Left lung (tissue), 4 donors: ENCODE measurements at regions not wholly inside any gene's neighbourhood (a gene's known extent, or its start where the extent isn't known, plus 50 kb on each side); places are given as distances from the start of the nearest gene placed in this dataset.

Experiments
- ATAC-seq: fragments of 200-7000 bp; cut with Tn5 transposase; one replicate; pipeline ENCODE4 v1.9.1; 2020; ENCODE audit warnings: moderate library complexity
- DNase-seq, 4 donors: peaks; one replicate each; pipeline ENCODE4 v3.0.0-alpha.2; 2013 to 2020
- H3K27ac ChIP-seq, 2 donors: fragments of 200-600 bp; sonication (generic) in 1 of 2; one replicate each; pipeline versions ENCODE4 v1.5.0 to v1.8.0; 2020 to 2021
- H3K27me3 ChIP-seq, 2 donors: fragments of 200-600 bp; sonication (generic) in 1 of 2; one replicate each; pipeline versions ENCODE4 v1.5.0 to v1.8.0; 2020 to 2021
- H3K36me3 ChIP-seq, 2 donors: fragments of 200-600 bp; sonication (generic) in 1 of 2; one replicate each; pipeline versions ENCODE4 v1.5.0 to v1.8.0; 2020 to 2021
- H3K4me1 ChIP-seq, 2 donors: fragments of 200-600 bp; one replicate each; pipeline ENCODE4 v1.8.0; 2021
- H3K4me3 ChIP-seq, 2 donors: fragments of 200-600 bp; sonication (generic) in 1 of 2; one replicate each; pipeline versions ENCODE4 v1.5.0 to v1.8.0; 2020 to 2021; ENCODE audit warnings: mild to moderate bottlenecking in 1 of 2
- H3K9me3 ChIP-seq, 2 donors: fragments of 200-600 bp; sonication (generic) in 1 of 2; one replicate each; pipeline versions ENCODE4 v1.5.0 to v1.8.0; 2020 to 2021
- CTCF ChIP-seq, 2 donors: fragments of 200-600 bp; sonication (generic) in 1 of 2; IDR thresholded peaks; one replicate each; pipeline versions ENCODE4 v1.5.0 to v1.8.0; 2021; ENCODE audit warnings: antibody characterized with exemption in 2 of 2
- intact Hi-C, 2 donors: fragments of 100-400 bp; cut with DNase I; formaldehyde crosslinking; loops; one replicate each; pipeline versions ENCODE4 v1.11.2 to v1.14.2; 2022
- donor health status: DM: no; HTN: yes; CAD: no.
- donor health status: DM: no; HTN: no; CAD: no.

- Histone ChIP-seq H3K4me3 (no peak overlapping the region), H3K4me1 (no peaks in the 10 kb centered on the region), H3K9me3 (peaks cover 0 to under 1% of the 10 kb centered on the region in 2 donors), H3K27me3 (no peaks in the 10 kb centered on the region), H3K36me3 (no peaks in the 10 kb centered on the region), H3K27ac (no peak overlapping the region)
- intact Hi-C loops: no loop called here
- no peak for ATAC-seq
- TF ChIP-seq CTCF (IDR thresholded peaks at IDR 0.05): no peak
- DNase-seq: peak in 1 of 4 donors; percentile 5
These were observed 162.7 kb upstream of the MRPS30 start for GRCh38 chr5:44646016-44646415.

GRCh38 chr5:44645502-44645901 lies 163.2 kb upstream of the MRPS30 start:
- H3K4me1 ChIP-seq: no peaks in the 10 kb centered on the region
- peaks cover 0 to 3% of the 10 kb centered on the region in 2 donors for H3K9me3 ChIP-seq
- ATAC-seq (no peak), DNase-seq (no peak)
- intact Hi-C loops: no loop called here
- no peaks in the 10 kb centered on the region for H3K27me3 ChIP-seq
- H3K36me3 ChIP-seq: no peaks in the 10 kb centered on the region
- TF ChIP-seq CTCF (IDR thresholded peaks at IDR 0.05): no peak
- H3K4me3 ChIP-seq: no peak overlapping the region
- H3K27ac ChIP-seq: no peak overlapping the region

- Histone ChIP-seq H3K27ac (no peak overlapping the region), H3K9me3 (peaks cover 0 to 3% of the 10 kb centered on the region in 2 donors), H3K4me3 (no peak overlapping the region), H3K36me3 (no peaks in the 10 kb centered on the region), H3K4me1 (no peaks in the 10 kb centered on the region), H3K27me3 (no peaks in the 10 kb centered on the region)
- ATAC-seq: no peak
- intact Hi-C loops: no loop called here
- no peak for DNase-seq
- TF ChIP-seq CTCF (IDR thresholded peaks at IDR 0.05): no peak
These were observed 164.1 kb upstream of the MRPS30 start for GRCh38 chr5:44644628-44645027.

GRCh38 chr5:44641820-44642219 lies 166.9 kb upstream of the MRPS30 start:
- H3K4me1 ChIP-seq: no peaks in the 10 kb centered on the region
- H3K36me3 ChIP-seq: no peaks in the 10 kb centered on the region
- peaks cover 0 to 3% of the 10 kb centered on the region in 2 donors for H3K9me3 ChIP-seq
- H3K27me3 ChIP-seq: no peaks in the 10 kb centered on the region
- H3K27ac ChIP-seq: no peak overlapping the region
- DNase-seq (no peak), ATAC-seq (no peak)
- TF ChIP-seq CTCF (IDR thresholded peaks at IDR 0.05): no peak
- intact Hi-C loops: no loop called here
- H3K4me3 ChIP-seq: no peak overlapping the region

GRCh38 chr5:44640945-44641456 lies 167.7 kb upstream of the MRPS30 start:
- H3K36me3 ChIP-seq: no peaks in the 10 kb centered on the region
- intact Hi-C loops: no loop called here
- H3K4me3 ChIP-seq: no peak overlapping the region
- no peaks in the 10 kb centered on the region for H3K27me3 ChIP-seq
- no peak overlapping the region for H3K27ac ChIP-seq
- no peak for TF ChIP-seq CTCF (IDR thresholded peaks at IDR 0.05)
- H3K9me3 ChIP-seq: peaks cover 0 to 3% of the 10 kb centered on the region in 2 donors
- ATAC-seq: no peak
- peak in 1 of 4 donors; percentile 28 for DNase-seq
- no peaks in the 10 kb centered on the region for H3K4me1 ChIP-seq
